ENCODE measurements at regions not wholly inside any gene's neighbourhood (a gene's known extent, or its start where the extent isn't known, plus 50 kb on each side); places are given as distances from the start of the nearest gene placed in this dataset.

- no peak for TF ChIP-seq ZNF277 (CRISPR knock-in tag; IDR thresholded peaks at IDR 0.05; ENCODE audit: borderline replicate concordance)
- TF ChIP-seq THRAP3 (IDR thresholded peaks at IDR 0.05; ENCODE audit: borderline replicate concordance), result no peak
- no peak for TF ChIP-seq ZBTB34 (CRISPR knock-in tag; IDR thresholded peaks at IDR 0.05)
Measured at GRCh38 chr7:94228678-94229077, 166.0 kb upstream of the COL1A2 start (continued).

GRCh38 chr7:94231305-94231704 is 163.4 kb upstream of the COL1A2 start:
- Histone ChIP-seq H3K27me3 (ENCODE audit: control insufficient read depth in 2 of 2, insufficient read depth in 2 of 2, low read length in 2 of 2) (no peaks in the 10 kb centered on the region), H3K4me1 (replicated peaks in 1 of 2; ENCODE audit: control insufficient read depth in 2 of 2, insufficient read depth in 2 of 2, low read length in 2 of 2) (no peaks in the 10 kb centered on the region), H4K20me1 (replicated peaks; ENCODE audit: control insufficient read depth, insufficient read depth, low read length) (no peaks in the 10 kb centered on the region), H3K9me1 (ENCODE audit: control insufficient read depth, insufficient read depth, low read length) (no peaks in the 10 kb centered on the region), H3K4me3 (no peak overlapping the region), H3K79me2 (ENCODE audit: control insufficient read depth, insufficient read depth, low read length) (no peaks in the 10 kb centered on the region), H3K9me3 (replicated peaks; ENCODE audit: control insufficient read depth, insufficient read depth, low read depth, low read length) (no peaks in the 10 kb centered on the region), H3K4me2 (ENCODE audit: insufficient read depth, low read length) (no peak overlapping the region), H2AFZ (ENCODE audit: low read depth, low read length) (no peak overlapping the region), H3K9ac (ENCODE audit: insufficient read depth in 1 of 2, low read depth in 2 of 2, low read length in 2 of 2) (no peak overlapping the region), H3K27ac (ENCODE audit: extremely low read depth, low read depth, low read length) (no peak overlapping the region), H3K36me3 (ENCODE audit: control insufficient read depth, insufficient read depth, low read length) (no peaks in the 10 kb centered on the region)
- FAIRE-seq (no peak), ATAC-seq (no peak), DNase-seq (ENCODE audit: extremely low read depth in 1 of 4, low spot score in 3 of 4) (no peak)
- in situ Hi-C loops (cut with MboI), result no loop called here
- TF ChIP-seq ATF2 (CRISPR knock-in tag; IDR thresholded peaks at IDR 0.05), result no peak
- TF ChIP-seq SIRT6 (IDR thresholded peaks at IDR 0.05; ENCODE audit: low read depth, low read length), result no peak
- TF ChIP-seq ZNF79 (CRISPR knock-in tag; IDR thresholded peaks at IDR 0.05; ENCODE audit: low read depth), result no peak
- no peak for TF ChIP-seq MCM2 (IDR thresholded peaks at IDR 0.05; ENCODE audit: low read depth)
- TF ChIP-seq ESRRA (IDR thresholded peaks at IDR 0.05; ENCODE audit: borderline replicate concordance, low read depth), result no peak
- TF ChIP-seq ATF4 (CRISPR knock-in tag; IDR thresholded peaks at IDR 0.05), result no peak
- no peak for TF ChIP-seq XRCC5 (IDR thresholded peaks at IDR 0.05; ENCODE audit: low read depth, low read length)
- TF ChIP-seq ZNF143 (CRISPR knock-in tag; IDR thresholded peaks at IDR 0.05), result no peak
- no peak for TF ChIP-seq MBD2 (IDR thresholded peaks at IDR 0.05; ENCODE audit: borderline replicate concordance, low read depth)
- no peak for TF ChIP-seq SRSF1 (IDR thresholded peaks at IDR 0.05; ENCODE audit: low read depth, low read length)
- TF ChIP-seq RBBP5 (IDR thresholded peaks at IDR 0.05; ENCODE audit: borderline replicate concordance, insufficient read depth, low read length, poor library complexity, severe bottlenecking), result no peak
- intact Hi-C loops (cut with micrococcal nuclease), result loop anchor here (10.0 kb wide), 1 partner anchor 507 kb away; no protein-coding TSS in a partner anchor
- ChIA-PET CTCF (ENCODE audit: low intra/inter-chr PET ratio) (no interaction called here), POLR2A (no interaction called here)
- no TSS peak for BruUV-seq (replicated peaks)
- 0% methylated on average over 2 of the region's 2 CpGs for WGBS (ENCODE audit: insufficient coverage, low coverage, missing lambda C conversion rate)
